ENCODE measurements at regions not wholly inside any gene's neighbourhood (a gene's known extent, or its start where the extent isn't known, plus 50 kb on each side); places are given as distances from the start of the nearest gene placed in this dataset.

DNA sequence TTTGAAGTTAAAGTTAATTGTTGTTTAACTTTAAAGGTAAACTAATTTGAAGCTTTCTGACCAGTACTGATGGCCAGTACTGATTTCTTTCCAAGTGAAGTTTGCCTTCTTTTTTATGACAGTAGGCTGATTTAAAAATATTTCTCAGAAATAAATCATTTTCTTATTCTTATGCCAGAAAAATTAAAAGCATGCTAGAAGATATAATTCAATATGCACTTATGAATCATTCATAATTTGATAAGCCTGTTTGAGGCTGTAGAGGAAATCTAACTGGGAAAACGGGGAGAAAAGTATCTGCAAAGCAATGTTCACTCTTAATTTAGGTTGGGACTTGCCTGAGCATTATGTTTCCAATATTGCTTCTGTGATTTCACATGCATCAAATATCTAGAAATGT lies 1112.0 kb upstream of the INTU start:
- TF ChIP-seq CTCF (IDR thresholded peaks at IDR 0.05; ENCODE audit: insufficient read depth, low read depth, low read length), result no peak
- TF ChIP-seq EZH2 (IDR thresholded peaks at IDR 0.05; ENCODE audit: insufficient read depth, low read length), result no peak
